B cell (primary cell): ENCODE measurements at regions not wholly inside any gene's neighbourhood (a gene's known extent, or its start where the extent isn't known, plus 50 kb on each side); places are given as distances from the start of the nearest gene placed in this dataset.
"Not testable (repeated sequence)": the region's sequence is repeated elsewhere in the genome, so short reads cannot be mapped to it uniquely, and the experiment has no call there.

Experiments
- ATAC-seq: fragments of 200-7000 bp; cut with Tn5 transposase; one replicate; pipeline ENCODE4 v1.10.0; 2021; ENCODE audit warnings: low read depth, mild to moderate bottlenecking, moderate number of reproducible peaks, moderate library complexity
- CTCF ChIA-PET: fragments of 350-600 bp; sonication (Branson Sonifier 250); formaldehyde crosslinking; loops from one replicate; lab custom pipeline; 2021; ENCODE audit warnings: antibody characterized with exemption, inconsistent platforms; lab: Charles Lee
- POLR2A ChIA-PET: fragments of 350-600 bp; sonication (Branson Sonifier 250); formaldehyde crosslinking; loops from one replicate; lab custom pipeline; 2021; ENCODE audit warnings: antibody characterized with exemption; lab: Charles Lee
- DNase-seq: peaks from one replicate; pipeline ENCODE4 v3.0.0; 2013
- H2AFZ ChIP-seq: 2 replicates; pipeline ENCODE4 v1.6.1; 2012; ENCODE audit warnings: mild to moderate bottlenecking, low read depth, low read length; ENCODE audit not compliant: insufficient read depth, poor library complexity, severe bottlenecking
- H3K27ac ChIP-seq, 2 donors: 1 replicate in 1 of 2; 2 replicates in 1 of 2; pipeline ENCODE4 v1.5.1; 2012 to 2013; ENCODE audit warnings: low read length in 2 of 2, mild to moderate bottlenecking in 2 of 2, moderate library complexity in 1 of 2
- H3K27me3 ChIP-seq, 4 experiments: fragments of 200-600 bp in 1 of 4; sonication (generic) in 1 of 4; replicated peaks in 1 of 4; 1 replicate in 2 of 4; 2 replicates in 2 of 4; pipeline versions ENCODE4 v1.6.1 to v1.7.0; 2013 to 2016; ENCODE audit warnings: low read length in 3 of 4, mild to moderate bottlenecking in 2 of 4, mixed read lengths in 1 of 4, moderate library complexity in 1 of 4; ENCODE audit not compliant: insufficient read depth in 4 of 4, control insufficient read depth in 3 of 4; ENCODE audit errors: control extremely low read depth in 1 of 4
- H3K36me3 ChIP-seq, 2 experiments: replicated peaks in 1 of 2; 1 replicate in 1 of 2; 2 replicates in 1 of 2; pipeline versions ENCODE4 v1.6.1 to v1.7.1; 2013; ENCODE audit warnings: low read length in 1 of 2; ENCODE audit not compliant: insufficient read depth in 2 of 2, control insufficient read depth in 1 of 2; ENCODE audit errors: control extremely low read depth in 1 of 2, extremely low read depth in 1 of 2
- H3K4me1 ChIP-seq, 2 donors: fragments of 200-600 bp in 1 of 2; sonication (generic) in 1 of 2; 1 replicate in 1 of 2; 2 replicates in 1 of 2; pipeline versions ENCODE4 v1.5.1 to v1.6.1; 2013 to 2017; ENCODE audit warnings: low read length in 2 of 2; ENCODE audit not compliant: control insufficient read depth in 2 of 2, insufficient read depth in 2 of 2
- H3K4me2 ChIP-seq: replicated peaks from 2 replicates; pipeline ENCODE3; 2012; ENCODE audit warnings: mild to moderate bottlenecking, low read depth, low read length; ENCODE audit not compliant: poor library complexity, severe bottlenecking
- H3K4me3 ChIP-seq, 5 experiments: fragments of 200-600 bp in 1 of 5; sonication (generic) in 1 of 5; 1 replicate in 3 of 5; 2 replicates in 2 of 5; pipeline versions ENCODE4 v1.5.1 to v1.7.0; 2011 to 2016; ENCODE audit warnings: low read length in 4 of 5, mild to moderate bottlenecking in 4 of 5, low read depth in 2 of 5, control low read depth in 1 of 5, moderate library complexity in 1 of 5; ENCODE audit not compliant: insufficient read depth in 1 of 5; ENCODE audit errors: control extremely low read depth in 1 of 5, extremely low read depth in 1 of 5
- H3K79me2 ChIP-seq: fragments of 200-600 bp; sonication (generic); one replicate; pipeline ENCODE4 v1.6.0; 2016; ENCODE audit warnings: low read length; ENCODE audit not compliant: control insufficient read depth, insufficient read depth
- H3K9ac ChIP-seq: fragments of 200-600 bp; sonication (generic); 2 replicates; pipeline ENCODE4 v1.6.1; 2017; ENCODE audit warnings: mild to moderate bottlenecking, low read length, moderate library complexity
- H3K9me3 ChIP-seq, 3 donors: one replicate each; pipeline versions ENCODE4 v1.6.1 to v1.7.1; 2013; ENCODE audit warnings: low read length in 2 of 3; ENCODE audit not compliant: control insufficient read depth in 2 of 3, insufficient read depth in 1 of 3; ENCODE audit errors: control extremely low read depth in 1 of 3
- H4K20me1 ChIP-seq: 2 replicates; pipeline ENCODE4 v1.6.0; 2012; ENCODE audit warnings: mild to moderate bottlenecking, low read length; ENCODE audit not compliant: insufficient read depth, control insufficient read depth, poor library complexity, severe bottlenecking
- H3K27ac Mint-ChIP-seq: one replicate; pipeline ENCODE4 v1.8.0; 2021; ENCODE audit warnings: mixed read lengths
- H3K27me3 Mint-ChIP-seq: one replicate; pipeline ENCODE4 v1.8.0; 2021; ENCODE audit warnings: mixed read lengths
- H3K4me1 Mint-ChIP-seq: one replicate; pipeline ENCODE4 v1.8.0; 2021; ENCODE audit warnings: mixed read lengths
- H3K4me3 Mint-ChIP-seq: one replicate; pipeline ENCODE4 v1.8.0; 2021; ENCODE audit warnings: mixed read lengths
- H3K9me3 Mint-ChIP-seq: one replicate; pipeline ENCODE4 v1.8.0; 2022; ENCODE audit warnings: mixed read lengths; ENCODE audit not compliant: insufficient read depth
- CTCF ChIP-seq: fragments of 200-600 bp; IDR thresholded peaks from one replicate; pipeline ENCODE4 v1.8.0; 2022; ENCODE audit warnings: antibody characterized with exemption, mild to moderate bottlenecking
- EZH2 ChIP-seq: IDR thresholded peaks from 2 replicates; pipeline ENCODE4 v1.6.1; 2012; ENCODE audit warnings: borderline replicate concordance, low read depth, mild to moderate bottlenecking, moderate library complexity, low read length; ENCODE audit not compliant: insufficient read depth, poor library complexity, severe bottlenecking
- WGBS: methylation state at CpG from one replicate; pipeline ENCODE4 v1.1.5; 2013; ENCODE audit warnings: missing lambda C conversion rate; ENCODE audit not compliant: insufficient coverage; 5-methylcytosine and 5-hydroxymethylcytosine counted together
- intact Hi-C: fragments of 100-400 bp; cut with micrococcal nuclease; formaldehyde crosslinking; loops from one replicate; pipeline ENCODE4 v1.10.0; 2022

GRCh38 chr2:7639476-7639875 is 722.3 kb downstream of the RNF144A start:
- peaks cover 4 to 8% (median 7%) of the 10 kb centered on the region in 3 donors for H3K9me3 ChIP-seq
- DNase-seq (no peak), ATAC-seq (no peak)
- no peaks in the 10 kb centered on the region for H3K79me2 ChIP-seq
- Mint-ChIP-seq H3K4me1 (no peaks in the 10 kb centered on the region), H3K4me3 (no peak overlapping the region), H3K9me3 (peaks cover 13% of the 10 kb centered on the region), H3K27me3 (peaks cover 10% of the 10 kb centered on the region), H3K27ac (no peak overlapping the region)
- no peaks in the 10 kb centered on the region for H3K4me1 ChIP-seq
- H3K27ac ChIP-seq: no peak overlapping the region
- POLR2A ChIA-PET: no interaction called here
- H4K20me1 ChIP-seq: no peaks in the 10 kb centered on the region
- no peaks in the 10 kb centered on the region for H3K27me3 ChIP-seq
- no CpG with 5 or more reads among the region's 1 CpG for WGBS
- H3K9ac ChIP-seq: no peak overlapping the region
- H3K36me3 ChIP-seq: no peaks in the 10 kb centered on the region
- CTCF ChIA-PET: no interaction called here
- no peak overlapping the region for H3K4me2 ChIP-seq
- H2AFZ ChIP-seq: no peak overlapping the region
- H3K4me3 ChIP-seq: no peak overlapping the region
- no peak for TF ChIP-seq EZH2
- no peak for TF ChIP-seq CTCF
- intact Hi-C loops: no loop called here

- H4K20me1 ChIP-seq, ATAC-seq, H2AFZ ChIP-seq, H3K36me3 ChIP-seq, H3K9ac ChIP-seq, DNase-seq, intact Hi-C loops, H3K4me3 ChIP-seq, H3K4me2 ChIP-seq, H3K9me3 ChIP-seq, H3K27ac ChIP-seq, H3K4me1 ChIP-seq, H3K4me3 Mint-ChIP-seq, CTCF ChIA-PET, H3K79me2 ChIP-seq, H3K27me3 ChIP-seq, H3K27ac Mint-ChIP-seq, POLR2A ChIA-PET, H3K4me1 Mint-ChIP-seq: not testable (repeated sequence)
- Mint-ChIP-seq H3K27me3 (peaks cover 10% of the 10 kb centered on the region), H3K9me3 (peaks cover 13% of the 10 kb centered on the region)
- 85% methylated on average over 2 of the region's 3 CpGs for WGBS
Observed at GRCh38 chr2:7641272-7641671, 724.1 kb downstream of the RNF144A start.
